NCI-H774 (cell line): ENCODE measurements at regions not wholly inside any gene's neighbourhood (a gene's known extent, or its start where the extent isn't known, plus 50 kb on each side); places are given as distances from the start of the nearest gene placed in this dataset.

Experiments used
- DNase-seq: peaks from one replicate; lab custom pipeline; 2025; lab: John Stamatoyannopoulos, UW

GRCh38 chr2:81706856-81707255 is 1402.3 kb upstream of the LRRTM1 start:
- no peak for DNase-seq

GRCh38 chr2:81703831-81704230 is 1399.3 kb upstream of the LRRTM1 start:
- DNase-seq = no peak

- DNase-seq = no peak
Measured at GRCh38 chr2:81692566-81692965, 1388.0 kb upstream of the LRRTM1 start.

- no peak for DNase-seq
Measured at GRCh38 chr2:81675641-81676040, 1371.1 kb upstream of the LRRTM1 start.

GRCh38 chr2:81672923-81673322 is 1368.4 kb upstream of the LRRTM1 start:
- DNase-seq = no peak

- DNase-seq = no peak
Measured at GRCh38 chr2:81672516-81672915, 1368.0 kb upstream of the LRRTM1 start.

GRCh38 chr2:81670885-81671284 is 1366.3 kb upstream of the LRRTM1 start:
- no peak for DNase-seq

- DNase-seq = no peak
Measured at GRCh38 chr2:81661081-81661480, 1356.5 kb upstream of the LRRTM1 start.

- DNase-seq = no peak
Measured at GRCh38 chr2:81658227-81658626, 1353.7 kb upstream of the LRRTM1 start.

- no peak for DNase-seq
Measured at GRCh38 chr2:81650048-81650971, 1345.8 kb upstream of the LRRTM1 start.

GRCh38 chr2:81648806-81649205 is 1344.3 kb upstream of the LRRTM1 start:
- DNase-seq = no peak

- DNase-seq = no peak
Measured at GRCh38 chr2:81648370-81648769, 1343.8 kb upstream of the LRRTM1 start.

- DNase-seq = no peak
Measured at GRCh38 chr2:81647715-81648230, 1343.2 kb upstream of the LRRTM1 start.

GRCh38 chr2:81645745-81646301 is 1341.3 kb upstream of the LRRTM1 start:
- no peak for DNase-seq

- DNase-seq = no peak
Measured at GRCh38 chr2:81644189-81644588, 1339.6 kb upstream of the LRRTM1 start.

GRCh38 chr2:81624825-81625224 is 1320.3 kb upstream of the LRRTM1 start:
- no peak for DNase-seq

- DNase-seq = no peak
Measured at GRCh38 chr2:81600088-81600487, 1295.5 kb upstream of the LRRTM1 start.

GRCh38 chr2:81598453-81598852 is 1293.9 kb upstream of the LRRTM1 start:
- no peak for DNase-seq

GRCh38 chr2:81589406-81589805 is 1284.9 kb upstream of the LRRTM1 start:
- DNase-seq = no peak

- no peak for DNase-seq
Measured at GRCh38 chr2:81583311-81584108, 1279.0 kb upstream of the LRRTM1 start.

GRCh38 chr2:81576713-81577112 is 1272.2 kb upstream of the LRRTM1 start:
- no peak for DNase-seq

- no peak for DNase-seq
Measured at GRCh38 chr2:81551040-81551634, 1246.6 kb upstream of the LRRTM1 start.
